Activated CD8-positive, alpha-beta T cell treated with anti-CD3 and anti-CD28 coated beads for 36 hours (primary cell): ENCODE measurements at regions not wholly inside any gene's neighbourhood (a gene's known extent, or its start where the extent isn't known, plus 50 kb on each side); places are given as distances from the start of the nearest gene placed in this dataset.

ENCODE experiments used
- ATAC-seq: fragments of 200-7000 bp; cut with Tn5 transposase; one replicate; pipeline ENCODE4 v1.10.0; 2021; ENCODE audit warnings: mild to moderate bottlenecking, moderate library complexity
- CTCF ChIA-PET: fragments of 350-600 bp; sonication (Branson Sonifier 250); formaldehyde crosslinking; loops from one replicate; lab custom pipeline; 2021; ENCODE audit warnings: antibody characterized with exemption; lab: Charles Lee
- POLR2A ChIA-PET: fragments of 350-600 bp; sonication (Branson Sonifier 250); formaldehyde crosslinking; loops from one replicate; lab custom pipeline; 2021; ENCODE audit warnings: antibody characterized with exemption; lab: Charles Lee
- DNase-seq: peaks from one replicate; pipeline ENCODE4 v3.0.0-alpha.2; 2020
- H3K27ac Mint-ChIP-seq: one replicate; pipeline ENCODE4 v1.8.0; 2021; ENCODE audit warnings: mild to moderate bottlenecking, mixed read lengths
- H3K27me3 Mint-ChIP-seq: one replicate; pipeline ENCODE4 v1.8.0; 2021; ENCODE audit warnings: mixed read lengths
- H3K36me3 Mint-ChIP-seq: one replicate; pipeline ENCODE4 v1.8.0; 2021; ENCODE audit warnings: low read depth, mixed read lengths
- H3K4me1 Mint-ChIP-seq: one replicate; pipeline ENCODE4 v1.8.0; 2021; ENCODE audit warnings: low read depth, mixed read lengths
- H3K4me3 Mint-ChIP-seq: one replicate; pipeline ENCODE4 v1.8.0; 2021; ENCODE audit warnings: mild to moderate bottlenecking, moderate library complexity, mixed read lengths
- H3K9me3 Mint-ChIP-seq: one replicate; pipeline ENCODE4 v1.8.0; 2021; ENCODE audit warnings: mixed read lengths
- CTCF ChIP-seq: fragments of 200-600 bp; IDR thresholded peaks from one replicate; pipeline ENCODE4 v1.8.0; 2022; ENCODE audit warnings: antibody characterized with exemption, mild to moderate bottlenecking
- intact Hi-C: fragments of 100-400 bp; cut with micrococcal nuclease; formaldehyde crosslinking; loops from one replicate; pipeline ENCODE4 v1.10.0; 2022

- Mint-ChIP-seq H3K4me3 (no peak overlapping the region), H3K36me3 (no peaks in the 10 kb centered on the region), H3K9me3 (peaks cover 5% of the 10 kb centered on the region), H3K4me1 (peaks cover 22% of the 10 kb centered on the region), H3K27ac (no peak overlapping the region), H3K27me3 (no peaks in the 10 kb centered on the region)
- intact Hi-C loops, result loop anchor here (5.0 kb wide), 1 partner anchor 32 kb away; no protein-coding TSS in a partner anchor
- POLR2A ChIA-PET, result no interaction called here
- no peak for TF ChIP-seq CTCF
- ATAC-seq (no peak), DNase-seq (no peak)
- CTCF ChIA-PET, result interaction anchor here (1.2 to 2.5 kb wide), 2 partner anchors 26 to 509 kb away, joined by 3 to 12 read pairs; partner anchors contain the start of gene PPA2
These were observed 182.1 kb upstream of the TET2 start for GRCh38 chr4:104964410-104965175.

GRCh38 chr4:104966349-104967033 is 180.2 kb upstream of the TET2 start:
- intact Hi-C loops, result loop anchor here (2.0 to 5.0 kb wide), 2 partner anchors 34 to 94 kb away; no protein-coding TSS in a partner anchor
- DNase-seq (peak; percentile 72), ATAC-seq (peak; percentile 98)
- H3K4me3 Mint-ChIP-seq, result peak overlapping the region; percentile 49
- ChIA-PET POLR2A (no interaction called here), CTCF (interaction anchor here (1.0 to 2.5 kb wide), 4 partner anchors 10 to 507 kb away, joined by 3 to 12 read pairs (median 3); partner anchors contain the start of gene PPA2)
- H3K9me3 Mint-ChIP-seq, result no peaks in the 10 kb centered on the region
- peak overlapping the region; percentile 90 for H3K27ac Mint-ChIP-seq
- TF ChIP-seq CTCF, result no peak
- H3K36me3 Mint-ChIP-seq, result no peaks in the 10 kb centered on the region
- H3K4me1 Mint-ChIP-seq, result peaks cover 22% of the 10 kb centered on the region
- H3K27me3 Mint-ChIP-seq, result no peaks in the 10 kb centered on the region

- peaks cover 22% of the 10 kb centered on the region for H3K4me1 Mint-ChIP-seq
- ATAC-seq (peak; percentile 50), DNase-seq (peak; percentile 39)
- CTCF ChIA-PET, result interaction anchor here (1.1 to 2.5 kb wide), 3 partner anchors 55 to 506 kb away, joined by 3 to 12 read pairs (median 3); partner anchors contain the start of gene PPA2
- no peaks in the 10 kb centered on the region for H3K9me3 Mint-ChIP-seq
- TF ChIP-seq CTCF, result no peak
- peak overlapping the region; percentile 90 for H3K27ac Mint-ChIP-seq
- intact Hi-C loops, result loop anchor here (2.0 to 5.0 kb wide), 2 partner anchors 35 to 94 kb away; no protein-coding TSS in a partner anchor
- H3K27me3 Mint-ChIP-seq, result no peaks in the 10 kb centered on the region
- POLR2A ChIA-PET, result interaction anchor here (0.6 kb wide), 1 partner anchor 230 kb away, joined by 3 read pairs; no protein-coding TSS in a partner anchor
- no peaks in the 10 kb centered on the region for H3K36me3 Mint-ChIP-seq
- H3K4me3 Mint-ChIP-seq, result peak overlapping the region; percentile 49
These were observed 179.7 kb upstream of the TET2 start for GRCh38 chr4:104967034-104967401.

GRCh38 chr4:104969394-104970082 is 177.1 kb upstream of the TET2 start:
- intact Hi-C loops, result loop anchor here (5.0 kb wide), 1 partner anchor 37 kb away; no protein-coding TSS in a partner anchor
- ATAC-seq (no peak), DNase-seq (no peak)
- Mint-ChIP-seq H3K27me3 (no peaks in the 10 kb centered on the region), H3K4me1 (peaks cover 21% of the 10 kb centered on the region), H3K27ac (no peak overlapping the region), H3K9me3 (no peaks in the 10 kb centered on the region), H3K4me3 (no peak overlapping the region), H3K36me3 (no peaks in the 10 kb centered on the region)
- TF ChIP-seq CTCF, result no peak
- ChIA-PET POLR2A (no interaction called here), CTCF (no interaction called here)
